ENCODE measurements at regions not wholly inside any gene's neighbourhood (a gene's known extent, or its start where the extent isn't known, plus 50 kb on each side); places are given as distances from the start of the nearest gene placed in this dataset.

DNA sequence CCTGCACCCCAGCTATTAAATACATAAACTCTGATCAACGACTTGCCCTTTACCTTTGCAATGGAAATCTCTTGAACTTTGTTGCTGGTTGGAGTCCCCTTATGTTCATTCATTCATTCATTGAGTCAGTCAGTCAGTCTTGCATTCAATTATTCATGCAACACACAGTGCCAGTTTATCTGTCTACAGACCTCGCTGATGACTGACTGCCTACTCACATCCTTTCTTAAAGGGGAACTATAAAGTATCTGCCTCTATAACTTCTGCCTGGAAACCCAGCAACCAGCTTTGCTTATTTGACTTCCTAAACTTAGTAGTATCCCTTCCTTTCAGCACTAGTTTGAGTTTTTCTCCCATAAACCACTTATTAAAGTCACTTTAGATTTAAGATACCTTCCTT lies 620.8 kb upstream of the ADGRL3 start:
- H3K36me3 ChIP-seq (ENCODE audit: insufficient read depth, low read length): no peaks in the 10 kb centered on the region
- no peak overlapping the region for H3K9ac ChIP-seq (ENCODE audit: low read depth, low read length)
- no peaks in the 10 kb centered on the region for H3K27me3 ChIP-seq (ENCODE audit: insufficient read depth, low read length)
- no peak overlapping the region for H3K4me3 ChIP-seq (ENCODE audit: low read length)
- H3K27ac ChIP-seq (ENCODE audit: low read depth, low read length): no peak overlapping the region
- no peaks in the 10 kb centered on the region for H3K9me3 ChIP-seq (ENCODE audit: insufficient read depth, low read depth, low read length)
- WGBS: 89% methylated on average over 2 of the region's 2 CpGs
- H3K4me1 ChIP-seq (ENCODE audit: insufficient read depth, low read length): peaks cover 8% of the 10 kb centered on the region; the same call in 1 of the 2 replicates

DNA sequence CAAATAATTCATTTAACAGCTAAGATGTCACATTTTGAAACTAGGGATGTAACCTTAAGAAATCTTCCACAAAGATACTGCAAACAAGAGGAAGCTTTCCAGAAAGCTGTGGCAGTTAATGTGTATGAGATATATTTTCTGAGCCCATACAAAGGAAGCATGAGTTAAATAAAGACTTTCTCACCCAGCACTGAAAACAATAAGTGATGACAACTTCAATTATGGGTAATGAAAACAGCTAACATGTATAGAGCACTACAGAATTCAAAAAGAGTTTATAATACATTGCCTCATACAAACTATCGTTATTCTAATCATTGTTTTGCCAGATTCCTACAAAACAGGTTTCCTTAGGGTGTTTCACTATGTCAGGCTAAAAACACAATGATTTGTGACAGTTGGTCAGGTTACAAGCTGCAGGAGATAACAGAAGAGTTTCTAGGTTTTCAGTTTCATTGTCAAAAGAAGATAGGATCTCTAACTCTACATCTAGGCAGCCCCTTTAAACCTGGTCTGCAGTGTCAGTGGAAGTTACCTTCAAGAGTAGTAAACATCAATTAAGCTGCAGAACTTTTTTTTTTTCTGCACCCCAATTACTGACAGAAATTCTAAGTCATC lies 618.1 kb upstream of the ADGRL3 start:
- Histone ChIP-seq H3K27me3 (ENCODE audit: insufficient read depth, low read length) (no peaks in the 10 kb centered on the region), H3K9me3 (ENCODE audit: insufficient read depth, low read depth, low read length) (no peaks in the 10 kb centered on the region), H3K36me3 (ENCODE audit: insufficient read depth, low read length) (no peaks in the 10 kb centered on the region), H3K4me1 (ENCODE audit: insufficient read depth, low read length) (peaks cover 8% of the 10 kb centered on the region; the same call in 1 of the 2 replicates), H3K9ac (ENCODE audit: low read depth, low read length) (no peak overlapping the region), H3K4me3 (ENCODE audit: low read length) (no peak overlapping the region), H3K27ac (ENCODE audit: low read depth, low read length) (no peak overlapping the region)
- WGBS: 83% methylated on average over 1 of the region's 1 CpG

DNA sequence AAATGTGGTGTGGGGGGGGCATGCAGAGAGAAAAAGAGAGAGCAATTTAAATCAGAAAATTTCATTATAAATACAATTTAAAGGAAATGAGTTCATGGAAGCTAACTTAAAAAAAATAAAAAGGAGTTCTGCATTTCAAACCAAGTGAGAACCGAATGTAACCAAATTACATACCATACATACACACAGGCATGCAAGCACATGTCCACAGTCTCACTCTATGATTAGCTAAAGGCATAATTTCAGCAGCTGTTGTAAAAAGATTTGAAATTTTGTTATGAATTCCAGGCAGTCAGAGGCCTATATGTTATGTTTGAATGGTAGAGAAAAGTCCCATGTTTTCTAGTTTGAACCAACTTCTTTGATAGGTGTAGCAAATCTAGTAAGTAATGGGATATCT lies 611.6 kb upstream of the ADGRL3 start:
- Histone ChIP-seq H3K4me3 (ENCODE audit: low read length) (no peak overlapping the region), H3K27me3 (ENCODE audit: insufficient read depth, low read length) (no peaks in the 10 kb centered on the region), H3K9me3 (ENCODE audit: insufficient read depth, low read depth, low read length) (no peaks in the 10 kb centered on the region), H3K36me3 (ENCODE audit: insufficient read depth, low read length) (no peaks in the 10 kb centered on the region), H3K27ac (ENCODE audit: low read depth, low read length) (no peak overlapping the region), H3K4me1 (ENCODE audit: insufficient read depth, low read length) (no peaks in the 10 kb centered on the region), H3K9ac (ENCODE audit: low read depth, low read length) (no peak overlapping the region)
- WGBS: 82% methylated on average over 1 of the region's 1 CpG

DNA sequence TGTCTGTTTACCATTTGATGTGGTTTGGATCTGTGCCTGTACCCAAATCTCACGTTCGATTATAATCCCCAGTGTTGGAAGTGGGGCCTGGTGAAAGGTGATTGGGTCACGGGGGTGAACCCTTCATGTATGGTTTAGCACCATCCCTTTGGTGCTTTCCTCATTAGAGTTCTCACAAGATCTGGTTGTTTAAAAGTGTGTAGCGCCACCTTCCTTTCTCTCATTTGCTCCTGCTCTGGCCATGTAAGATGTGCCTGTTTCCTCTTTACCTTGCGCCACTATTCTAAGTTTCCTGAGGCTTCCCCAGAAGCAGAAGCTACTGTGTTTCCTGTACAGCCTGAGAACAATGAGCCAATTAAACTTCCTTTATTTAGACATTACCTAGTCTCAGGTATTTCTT lies 610.7 kb upstream of the ADGRL3 start:
- no peak overlapping the region for H3K4me3 ChIP-seq (ENCODE audit: low read length)
- H3K36me3 ChIP-seq (ENCODE audit: insufficient read depth, low read length): no peaks in the 10 kb centered on the region
- no peaks in the 10 kb centered on the region for H3K9me3 ChIP-seq (ENCODE audit: insufficient read depth, low read depth, low read length)
- no peak overlapping the region for H3K9ac ChIP-seq (ENCODE audit: low read depth, low read length)
- no peaks in the 10 kb centered on the region for H3K4me1 ChIP-seq (ENCODE audit: insufficient read depth, low read length)
- H3K27ac ChIP-seq (ENCODE audit: low read depth, low read length): no peak overlapping the region
- 79% methylated on average over 5 of the region's 5 CpGs for WGBS
- H3K27me3 ChIP-seq (ENCODE audit: insufficient read depth, low read length): no peaks in the 10 kb centered on the region

DNA sequence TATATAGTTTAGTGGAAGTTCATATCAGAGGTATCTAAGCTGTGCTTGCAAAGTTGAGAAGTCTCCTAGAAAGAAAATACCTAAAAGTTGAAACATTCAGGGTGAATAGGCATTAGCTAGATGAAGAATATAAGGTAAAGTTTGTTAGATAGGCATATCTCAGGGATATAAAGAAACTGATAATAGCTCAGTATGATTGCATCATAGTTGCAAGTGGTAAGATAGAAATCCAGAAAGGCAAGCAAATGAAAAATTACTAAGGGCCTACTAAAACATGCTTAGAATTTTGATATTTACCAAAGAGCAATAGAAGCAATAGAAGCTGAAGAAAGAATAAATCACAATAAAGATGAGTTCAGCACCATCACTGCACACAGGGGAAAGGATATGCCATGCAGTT lies 610.0 kb upstream of the ADGRL3 start:
- Histone ChIP-seq H3K4me3 (ENCODE audit: low read length) (no peak overlapping the region), H3K27ac (ENCODE audit: low read depth, low read length) (no peak overlapping the region), H3K4me1 (ENCODE audit: insufficient read depth, low read length) (no peaks in the 10 kb centered on the region), H3K9me3 (ENCODE audit: insufficient read depth, low read depth, low read length) (no peaks in the 10 kb centered on the region), H3K9ac (ENCODE audit: low read depth, low read length) (no peak overlapping the region), H3K36me3 (ENCODE audit: insufficient read depth, low read length) (no peaks in the 10 kb centered on the region), H3K27me3 (ENCODE audit: insufficient read depth, low read length) (no peaks in the 10 kb centered on the region)

DNA sequence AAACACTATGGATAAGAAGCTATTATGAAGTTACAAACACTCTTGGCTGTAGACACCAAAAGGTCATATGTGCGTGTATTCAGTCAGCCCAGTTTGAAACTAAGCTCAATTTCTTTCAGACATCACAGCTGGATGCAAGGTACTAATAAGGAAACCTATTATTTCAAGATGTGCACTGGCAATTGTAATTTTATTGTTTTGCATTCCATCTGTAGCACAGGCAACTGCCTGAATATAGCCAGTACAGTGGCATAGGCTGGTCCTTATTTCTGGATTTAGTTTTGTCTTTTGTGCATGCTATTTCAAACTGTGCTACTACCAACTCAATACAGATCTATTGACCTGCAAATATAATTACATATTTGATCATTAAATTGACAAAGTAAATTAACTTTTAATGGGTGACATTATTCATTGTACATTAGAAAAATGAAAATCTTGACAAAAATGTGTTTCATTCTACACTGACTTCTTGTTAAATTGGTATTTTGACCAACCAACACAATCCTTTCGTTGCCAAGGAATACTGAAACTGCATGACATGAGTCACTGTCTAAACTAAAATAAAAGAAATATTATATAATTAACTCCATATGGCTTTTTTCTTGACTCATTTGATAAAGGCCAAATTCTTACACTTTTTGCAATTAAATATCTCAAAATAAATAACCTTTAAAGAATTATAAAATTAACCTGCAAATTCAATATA lies 594.3 kb upstream of the ADGRL3 start:
- WGBS: 89% methylated on average over 2 of the region's 2 CpGs
- Histone ChIP-seq H3K9me3 (ENCODE audit: insufficient read depth, low read depth, low read length) (no peaks in the 10 kb centered on the region), H3K4me1 (ENCODE audit: insufficient read depth, low read length) (no peaks in the 10 kb centered on the region), H3K27me3 (ENCODE audit: insufficient read depth, low read length) (no peaks in the 10 kb centered on the region), H3K4me3 (ENCODE audit: low read length) (no peak overlapping the region), H3K27ac (ENCODE audit: low read depth, low read length) (no peak overlapping the region), H3K36me3 (ENCODE audit: insufficient read depth, low read length) (no peaks in the 10 kb centered on the region), H3K9ac (ENCODE audit: low read depth, low read length) (no peak overlapping the region)

DNA sequence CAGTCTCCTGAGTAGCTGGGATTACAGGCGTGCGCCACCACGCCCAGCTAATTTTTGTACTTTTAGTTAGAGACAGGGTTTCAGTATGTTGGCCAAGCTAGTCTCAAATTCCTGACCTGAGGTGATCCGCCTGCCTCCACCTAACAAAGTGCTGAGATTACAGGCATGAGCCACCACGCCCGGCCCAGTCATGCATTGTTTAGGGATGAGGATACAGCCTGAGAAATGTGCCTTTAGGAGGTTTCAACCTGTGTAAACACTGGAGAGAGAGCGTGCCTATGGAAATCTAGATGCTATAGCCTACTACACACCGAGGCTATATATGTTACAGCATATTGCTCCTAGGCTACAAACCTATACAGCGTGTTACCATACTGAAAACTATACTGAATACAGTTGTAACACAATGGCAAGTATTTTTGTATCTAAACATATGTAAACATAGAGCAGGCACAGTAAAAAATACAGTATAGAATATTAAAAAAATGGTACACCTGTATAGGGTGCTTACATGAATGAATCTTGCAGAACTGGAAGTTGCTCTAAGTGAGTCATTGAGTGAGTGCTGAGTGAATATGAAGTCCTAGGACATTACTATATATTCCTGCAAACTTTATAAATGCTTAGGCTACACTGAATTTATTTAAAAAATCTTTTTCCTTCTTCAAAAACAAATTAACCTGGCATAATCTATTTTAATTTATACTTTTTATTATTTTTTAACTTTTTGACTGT lies 588.2 kb upstream of the ADGRL3 start:
- Histone ChIP-seq H3K9me3 (ENCODE audit: insufficient read depth, low read depth, low read length) (no peaks in the 10 kb centered on the region), H3K27ac (ENCODE audit: low read depth, low read length) (no peak overlapping the region), H3K36me3 (ENCODE audit: insufficient read depth, low read length) (no peaks in the 10 kb centered on the region), H3K4me1 (ENCODE audit: insufficient read depth, low read length) (no peaks in the 10 kb centered on the region), H3K27me3 (ENCODE audit: insufficient read depth, low read length) (no peaks in the 10 kb centered on the region), H3K4me3 (ENCODE audit: low read length) (no peak overlapping the region), H3K9ac (ENCODE audit: low read depth, low read length) (no peak overlapping the region)
- 94% methylated on average over 8 of the region's 9 CpGs for WGBS

DNA sequence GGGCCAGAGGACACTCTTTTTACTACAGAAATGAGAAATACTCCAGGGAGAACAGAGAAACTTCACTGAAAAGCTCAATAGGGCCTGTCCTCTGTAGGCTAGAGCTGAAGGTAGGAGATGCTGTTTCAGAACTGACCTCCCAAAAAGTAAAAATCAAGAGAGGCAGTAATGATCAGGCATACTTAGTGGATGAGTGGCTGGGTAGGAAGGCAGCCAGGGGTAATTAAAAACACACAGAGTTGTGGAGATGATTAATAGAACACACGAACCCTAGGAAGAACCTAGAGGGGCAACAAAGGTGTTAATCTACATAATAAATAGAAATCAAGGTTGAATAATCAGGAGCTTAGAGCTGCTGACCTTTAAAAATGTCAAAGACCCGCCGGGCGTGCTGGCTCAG lies 582.4 kb upstream of the ADGRL3 start:
- no peaks in the 10 kb centered on the region for H3K27me3 ChIP-seq (ENCODE audit: insufficient read depth, low read length)
- H3K36me3 ChIP-seq (ENCODE audit: insufficient read depth, low read length): no peaks in the 10 kb centered on the region
- no peaks in the 10 kb centered on the region for H3K4me1 ChIP-seq (ENCODE audit: insufficient read depth, low read length)
- WGBS: 90% methylated on average over 3 of the region's 4 CpGs
- no peaks in the 10 kb centered on the region for H3K9me3 ChIP-seq (ENCODE audit: insufficient read depth, low read depth, low read length)
- H3K4me3 ChIP-seq (ENCODE audit: low read length): no peak overlapping the region
- H3K27ac ChIP-seq (ENCODE audit: low read depth, low read length): no peak overlapping the region
- H3K9ac ChIP-seq (ENCODE audit: low read depth, low read length): no peak overlapping the region

DNA sequence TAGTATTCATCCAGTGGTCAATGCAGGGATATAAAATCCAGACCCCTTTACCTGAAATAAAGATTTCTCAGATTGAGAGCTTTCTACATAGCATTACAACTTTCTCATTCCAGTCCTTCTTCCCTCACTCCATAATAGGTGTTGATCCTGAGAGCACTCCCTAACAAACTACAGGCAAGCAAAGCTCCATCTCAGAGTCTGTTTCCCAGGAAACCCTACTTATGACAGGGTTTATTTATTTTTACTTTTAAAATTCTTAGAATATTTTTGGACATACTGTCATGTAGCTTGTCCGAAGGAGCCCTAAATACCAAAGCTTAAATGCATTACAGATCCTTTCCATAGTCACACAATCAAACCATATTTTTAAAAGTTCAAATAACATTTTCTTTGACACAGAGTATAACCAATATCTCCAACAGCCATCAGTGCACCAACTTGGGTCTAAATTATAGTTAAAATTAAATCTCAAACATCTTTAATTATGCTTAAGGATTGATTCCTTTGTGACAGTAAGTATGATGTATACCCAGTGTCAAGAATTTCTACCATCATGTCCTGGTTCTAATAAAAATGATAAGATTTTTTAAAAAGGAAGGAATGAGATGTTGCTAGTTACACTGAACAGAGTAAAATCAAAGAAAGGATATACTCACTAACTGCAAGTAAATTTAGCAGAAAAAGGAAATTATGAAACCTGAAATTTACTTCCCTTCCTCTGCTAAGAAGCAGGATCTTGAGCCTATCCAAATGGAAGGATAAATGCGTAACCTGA lies 580.4 kb upstream of the ADGRL3 start:
- Histone ChIP-seq H3K9me3 (ENCODE audit: insufficient read depth, low read depth, low read length) (no peaks in the 10 kb centered on the region), H3K27ac (ENCODE audit: low read depth, low read length) (no peak overlapping the region), H3K4me1 (ENCODE audit: insufficient read depth, low read length) (no peaks in the 10 kb centered on the region), H3K4me3 (ENCODE audit: low read length) (no peak overlapping the region), H3K27me3 (ENCODE audit: insufficient read depth, low read length) (no peaks in the 10 kb centered on the region), H3K9ac (ENCODE audit: low read depth, low read length) (no peak overlapping the region), H3K36me3 (ENCODE audit: insufficient read depth, low read length) (no peaks in the 10 kb centered on the region)
- WGBS: 90% methylated on average over 1 of the region's 2 CpGs

DNA sequence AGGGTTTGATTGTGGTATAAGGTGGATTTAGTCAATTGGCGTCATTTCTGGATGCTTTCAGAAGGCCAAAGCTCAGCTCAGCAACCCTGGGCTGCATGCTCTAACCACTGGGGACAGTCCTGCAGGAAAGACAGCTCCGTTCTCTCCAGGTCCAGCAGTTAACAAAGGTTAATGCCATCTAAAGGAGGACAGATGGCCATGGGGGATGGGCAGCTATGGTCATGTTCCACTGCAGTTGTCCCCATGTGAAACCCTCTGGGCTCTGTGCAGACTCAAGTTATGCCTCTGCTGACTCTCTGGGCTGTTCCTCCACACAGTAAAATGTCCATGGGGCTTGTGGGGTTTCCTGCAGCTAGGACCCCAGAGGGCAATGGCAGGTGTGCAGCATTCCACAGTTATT lies 562.1 kb upstream of the ADGRL3 start:
- no peak overlapping the region for H3K9ac ChIP-seq (ENCODE audit: low read depth, low read length)
- H3K4me1 ChIP-seq (ENCODE audit: insufficient read depth, low read length): no peaks in the 10 kb centered on the region
- H3K36me3 ChIP-seq (ENCODE audit: insufficient read depth, low read length): no peaks in the 10 kb centered on the region
- no peak overlapping the region for H3K4me3 ChIP-seq (ENCODE audit: low read length)
- no peaks in the 10 kb centered on the region for H3K27me3 ChIP-seq (ENCODE audit: insufficient read depth, low read length)
- no peaks in the 10 kb centered on the region for H3K9me3 ChIP-seq (ENCODE audit: insufficient read depth, low read depth, low read length)
- 94% methylated on average over 2 of the region's 2 CpGs for WGBS
- no peak overlapping the region for H3K27ac ChIP-seq (ENCODE audit: low read depth, low read length)

DNA sequence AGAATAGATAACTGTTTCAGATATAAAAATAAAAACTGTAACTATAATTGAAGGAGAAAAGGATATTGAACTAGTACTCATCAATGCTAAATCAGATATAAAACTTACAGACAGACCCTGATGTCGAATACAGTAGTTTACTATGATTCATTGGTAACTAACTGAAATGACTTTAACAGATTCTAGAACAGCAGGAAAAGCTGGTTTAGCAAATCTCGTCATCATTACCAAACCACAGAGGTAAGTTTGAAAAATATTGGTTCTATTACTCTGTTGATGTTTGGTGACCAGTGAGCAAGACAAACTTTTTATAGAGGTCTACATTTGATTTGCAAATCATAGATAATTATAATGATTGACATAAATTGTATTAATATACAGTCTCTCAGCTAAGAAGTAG lies 551.4 kb upstream of the ADGRL3 start:
- Histone ChIP-seq H3K4me3 (ENCODE audit: low read length) (no peak overlapping the region), H3K9ac (ENCODE audit: low read depth, low read length) (no peak overlapping the region), H3K4me1 (ENCODE audit: insufficient read depth, low read length) (no peaks in the 10 kb centered on the region), H3K27me3 (ENCODE audit: insufficient read depth, low read length) (no peaks in the 10 kb centered on the region), H3K27ac (ENCODE audit: low read depth, low read length) (no peak overlapping the region), H3K36me3 (ENCODE audit: insufficient read depth, low read length) (no peaks in the 10 kb centered on the region), H3K9me3 (ENCODE audit: insufficient read depth, low read depth, low read length) (no peaks in the 10 kb centered on the region)
- WGBS: 100% methylated on average over 1 of the region's 2 CpGs

Measured in HUES64 (cell line).